Prostate gland (tissue), 2 donors: ENCODE measurements at regions not wholly inside any gene's neighbourhood (a gene's known extent, or its start where the extent isn't known, plus 50 kb on each side); places are given as distances from the start of the nearest gene placed in this dataset.

ENCODE experiments used
- POLR2A ChIP-seq: fragments of 450-650 bp; IDR thresholded peaks from one replicate; pipeline ENCODE4 v1.6.1; 2016; ENCODE audit warnings: antibody characterized with exemption, mild to moderate bottlenecking
- TF ChIP-seq, protein P1 (sequence below), 4 experiments: fragments of 200-600 bp in 2 of 4; fragments of 450-650 bp in 2 of 4; sonication (generic) in 2 of 4; IDR thresholded peaks; 1 replicate in 3 of 4; 2 replicates in 1 of 4; pipeline ENCODE4 v1.5.1; 2016 to 2019; ENCODE audit warnings: antibody characterized with exemption in 4 of 4, mild to moderate bottlenecking in 2 of 4, moderate library complexity in 2 of 4

DNA sequence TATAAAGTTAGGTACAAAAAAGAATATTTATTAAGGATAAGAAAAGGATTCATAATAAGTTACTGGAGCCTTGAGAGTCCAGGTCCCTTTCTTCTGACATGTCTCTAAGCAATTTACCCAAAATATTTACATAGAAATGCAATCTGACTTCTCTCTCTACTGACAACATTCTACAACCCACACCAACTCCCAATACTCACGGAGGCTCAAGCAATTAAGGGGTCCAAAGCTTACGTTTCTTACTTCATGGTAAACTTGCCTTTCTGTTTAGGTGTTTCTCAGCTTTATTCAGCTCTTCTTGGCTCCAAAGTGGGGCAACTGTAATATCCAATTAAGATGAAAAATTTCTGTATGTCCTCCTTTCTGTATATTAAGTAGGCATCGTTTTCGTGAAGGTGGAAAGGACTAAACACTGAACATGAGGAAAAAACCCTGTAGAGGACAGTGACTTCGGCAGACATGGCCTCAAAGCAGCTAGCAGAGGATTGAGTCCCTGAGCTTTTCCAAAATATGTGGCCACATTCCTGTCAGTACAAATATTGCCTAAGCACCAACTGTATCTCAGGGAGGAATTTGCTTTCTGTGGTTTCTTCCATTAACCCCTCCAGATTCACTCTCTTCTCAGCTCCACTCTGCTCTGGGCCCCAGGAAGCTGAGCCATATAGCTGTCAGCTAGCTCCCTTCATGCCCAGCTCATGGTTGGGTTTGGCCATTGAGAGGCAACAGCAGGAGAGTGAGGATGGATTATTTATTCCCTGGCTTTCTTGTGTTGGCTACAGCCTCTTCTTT is 67.9 kb upstream of the GLS start:
- no peak for TF ChIP-seq POLR2A
- TF ChIP-seq, protein P1, sequence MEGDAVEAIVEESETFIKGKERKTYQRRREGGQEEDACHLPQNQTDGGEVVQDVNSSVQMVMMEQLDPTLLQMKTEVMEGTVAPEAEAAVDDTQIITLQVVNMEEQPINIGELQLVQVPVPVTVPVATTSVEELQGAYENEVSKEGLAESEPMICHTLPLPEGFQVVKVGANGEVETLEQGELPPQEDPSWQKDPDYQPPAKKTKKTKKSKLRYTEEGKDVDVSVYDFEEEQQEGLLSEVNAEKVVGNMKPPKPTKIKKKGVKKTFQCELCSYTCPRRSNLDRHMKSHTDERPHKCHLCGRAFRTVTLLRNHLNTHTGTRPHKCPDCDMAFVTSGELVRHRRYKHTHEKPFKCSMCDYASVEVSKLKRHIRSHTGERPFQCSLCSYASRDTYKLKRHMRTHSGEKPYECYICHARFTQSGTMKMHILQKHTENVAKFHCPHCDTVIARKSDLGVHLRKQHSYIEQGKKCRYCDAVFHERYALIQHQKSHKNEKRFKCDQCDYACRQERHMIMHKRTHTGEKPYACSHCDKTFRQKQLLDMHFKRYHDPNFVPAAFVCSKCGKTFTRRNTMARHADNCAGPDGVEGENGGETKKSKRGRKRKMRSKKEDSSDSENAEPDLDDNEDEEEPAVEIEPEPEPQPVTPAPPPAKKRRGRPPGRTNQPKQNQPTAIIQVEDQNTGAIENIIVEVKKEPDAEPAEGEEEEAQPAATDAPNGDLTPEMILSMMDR (IDR thresholded peaks at IDR 0.05) = no peak
